Fibroblast of lung (primary cell): ENCODE measurements at regions not wholly inside any gene's neighbourhood (a gene's known extent, or its start where the extent isn't known, plus 50 kb on each side); places are given as distances from the start of the nearest gene placed in this dataset.
A peak's percentile ranks its signal among the peaks of the same experiment; 100 is the strongest.

Experiments used
- DNase-seq, 2 donors: peaks; one replicate each; pipeline versions ENCODE4 v3.0.0 to v3.0.0-alpha.2; 2010; ENCODE audit warnings: low read depth in 2 of 2
- H2AFZ ChIP-seq: 2 replicates; pipeline ENCODE4 v1.5.1; 2012; ENCODE audit warnings: low read length, control low read depth, inconsistent platforms
- H3K27ac ChIP-seq: 2 replicates; pipeline ENCODE4 v1.5.1; 2011; ENCODE audit warnings: low read length, control low read depth; ENCODE audit not compliant: insufficient read depth
- H3K27me3 ChIP-seq: 2 replicates; pipeline ENCODE4 v1.5.1; 2011; ENCODE audit warnings: mild to moderate bottlenecking, low read length; ENCODE audit not compliant: control insufficient read depth, insufficient read depth
- H3K36me3 ChIP-seq: 2 replicates; pipeline ENCODE4 v1.5.1; 2011; ENCODE audit warnings: low read length; ENCODE audit not compliant: control insufficient read depth, insufficient read depth
- H3K4me1 ChIP-seq: 2 replicates; pipeline ENCODE4 v1.5.1; 2011; ENCODE audit warnings: low read length; ENCODE audit not compliant: control insufficient read depth, insufficient read depth; ENCODE audit errors: extremely low read depth
- H3K4me2 ChIP-seq: 2 replicates; pipeline ENCODE4 v1.5.1; 2011; ENCODE audit warnings: low read length, control low read depth; ENCODE audit not compliant: insufficient read depth; ENCODE audit errors: extremely low read depth
- H3K4me3 ChIP-seq, 4 experiments: fragments of 200-600 bp in 1 of 4; sonication (generic) in 1 of 4; replicated peaks in 1 of 4; 2 replicates each; pipeline ENCODE4 v1.5.1; 2011 to 2016; ENCODE audit warnings: low read length in 4 of 4, low read depth in 3 of 4, mild to moderate bottlenecking in 3 of 4, control low read depth in 2 of 4, inconsistent platforms in 1 of 4, mixed read lengths in 1 of 4; ENCODE audit not compliant: insufficient read depth in 1 of 4; ENCODE audit errors: control extremely low read depth in 1 of 4
- H3K79me2 ChIP-seq: 2 replicates; pipeline ENCODE4 v1.5.1; 2012; ENCODE audit warnings: mild to moderate bottlenecking, low read length, inconsistent platforms; ENCODE audit not compliant: control insufficient read depth, insufficient read depth
- H3K9ac ChIP-seq: 2 replicates; pipeline ENCODE4 v1.5.1; 2011; ENCODE audit warnings: mild to moderate bottlenecking, low read length, control low read depth; ENCODE audit not compliant: insufficient read depth
- H3K9me3 ChIP-seq: 2 replicates; pipeline ENCODE4 v1.5.1; 2012; ENCODE audit warnings: low read depth, low read length; ENCODE audit not compliant: control insufficient read depth, insufficient read depth
- H4K20me1 ChIP-seq: 2 replicates; pipeline ENCODE4 v1.5.1; 2011; ENCODE audit warnings: low read length; ENCODE audit not compliant: control insufficient read depth, insufficient read depth; ENCODE audit errors: extremely low read depth
- EZH2 ChIP-seq: IDR thresholded peaks from 2 replicates; pipeline ENCODE4 v1.5.1; 2012; ENCODE audit warnings: low read length, control low read depth, mild to moderate bottlenecking; ENCODE audit errors: missing control alignments
- TF ChIP-seq, protein P1 (sequence below), 2 donors: IDR thresholded peaks in 1 of 2; conservative IDR thresholded peaks in 1 of 2; 1 replicate in 1 of 2; 2 replicates in 1 of 2; pipeline ENCODE4 v1.5.1; 2011 to 2012; ENCODE audit warnings: low read length in 2 of 2, control low read depth in 1 of 2, inconsistent platforms in 1 of 2, low read depth in 1 of 2, mild to moderate bottlenecking in 1 of 2

DNA sequence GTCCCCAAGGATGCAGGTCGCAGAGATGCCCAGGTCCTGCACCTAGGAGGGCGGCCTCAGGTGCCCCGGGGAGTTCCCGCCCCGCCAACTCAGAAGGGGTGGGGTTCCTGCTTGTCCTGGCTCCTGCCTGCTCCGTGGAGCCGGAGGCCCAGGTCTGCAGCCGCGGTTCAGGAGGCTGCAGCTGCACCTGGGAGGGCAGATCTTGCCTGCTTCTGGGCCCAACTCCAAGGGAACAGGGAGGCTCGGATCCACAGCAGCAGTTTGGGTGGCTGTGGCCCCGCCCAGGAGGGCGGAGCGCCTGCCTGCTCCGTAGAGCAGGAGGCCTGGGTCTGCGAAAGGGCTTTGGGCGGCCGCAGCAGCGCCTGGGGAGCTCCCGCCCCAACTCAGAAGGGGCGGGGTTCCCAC lies 108.2 kb upstream of the EGR2 start:
- H3K4me3 ChIP-seq: no peak overlapping the region
- no peaks in the 10 kb centered on the region for H3K4me1 ChIP-seq
- no peaks in the 10 kb centered on the region for H3K9me3 ChIP-seq
- no peak overlapping the region for H3K27ac ChIP-seq
- H3K36me3 ChIP-seq: no peaks in the 10 kb centered on the region
- DNase-seq: no peak
- no peaks in the 10 kb centered on the region for H4K20me1 ChIP-seq
- no peaks in the 10 kb centered on the region for H3K27me3 ChIP-seq
- no peak overlapping the region for H3K4me2 ChIP-seq
- no peak overlapping the region for H3K9ac ChIP-seq
- no peak overlapping the region for H2AFZ ChIP-seq
- TF ChIP-seq, protein P1, sequence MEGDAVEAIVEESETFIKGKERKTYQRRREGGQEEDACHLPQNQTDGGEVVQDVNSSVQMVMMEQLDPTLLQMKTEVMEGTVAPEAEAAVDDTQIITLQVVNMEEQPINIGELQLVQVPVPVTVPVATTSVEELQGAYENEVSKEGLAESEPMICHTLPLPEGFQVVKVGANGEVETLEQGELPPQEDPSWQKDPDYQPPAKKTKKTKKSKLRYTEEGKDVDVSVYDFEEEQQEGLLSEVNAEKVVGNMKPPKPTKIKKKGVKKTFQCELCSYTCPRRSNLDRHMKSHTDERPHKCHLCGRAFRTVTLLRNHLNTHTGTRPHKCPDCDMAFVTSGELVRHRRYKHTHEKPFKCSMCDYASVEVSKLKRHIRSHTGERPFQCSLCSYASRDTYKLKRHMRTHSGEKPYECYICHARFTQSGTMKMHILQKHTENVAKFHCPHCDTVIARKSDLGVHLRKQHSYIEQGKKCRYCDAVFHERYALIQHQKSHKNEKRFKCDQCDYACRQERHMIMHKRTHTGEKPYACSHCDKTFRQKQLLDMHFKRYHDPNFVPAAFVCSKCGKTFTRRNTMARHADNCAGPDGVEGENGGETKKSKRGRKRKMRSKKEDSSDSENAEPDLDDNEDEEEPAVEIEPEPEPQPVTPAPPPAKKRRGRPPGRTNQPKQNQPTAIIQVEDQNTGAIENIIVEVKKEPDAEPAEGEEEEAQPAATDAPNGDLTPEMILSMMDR (conservative IDR thresholded peaks at IDR 0.05 in 1 of 2, IDR thresholded peaks at IDR 0.05 in 1 of 2; ENCODE audit: low read depth in 1 of 2, low read length in 2 of 2): no peak
- TF ChIP-seq EZH2: no peak
- no peaks in the 10 kb centered on the region for H3K79me2 ChIP-seq

DNA sequence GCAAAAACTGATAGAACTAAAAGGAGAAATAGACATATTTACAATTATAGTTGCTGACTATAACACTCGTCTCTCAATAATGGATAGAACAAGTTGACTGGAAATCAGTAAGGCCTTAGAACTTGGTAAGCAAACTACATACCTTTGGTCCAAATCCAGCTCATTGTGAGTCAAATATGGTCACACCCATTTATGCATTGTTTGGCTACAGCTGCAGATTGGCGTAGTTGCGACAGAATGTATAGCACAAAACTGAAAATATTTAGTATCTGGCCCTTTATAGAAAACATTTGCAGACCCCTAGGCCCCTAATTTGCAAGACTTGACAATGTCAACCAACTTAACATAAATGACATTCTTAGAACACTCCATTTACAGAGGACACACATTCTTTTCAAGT lies 103.6 kb upstream of the EGR2 start:
- Histone ChIP-seq H3K4me3 (no peak overlapping the region), H4K20me1 (no peaks in the 10 kb centered on the region), H3K27ac (no peak overlapping the region), H3K79me2 (no peaks in the 10 kb centered on the region), H3K4me1 (peaks cover 3% of the 10 kb centered on the region), H3K9ac (no peak overlapping the region), H3K27me3 (no peaks in the 10 kb centered on the region), H3K9me3 (no peaks in the 10 kb centered on the region), H2AFZ (no peak overlapping the region), H3K36me3 (no peaks in the 10 kb centered on the region), H3K4me2 (no peak overlapping the region)
- DNase-seq: peak in 1 of 2 donors; percentile 37
- no peak for TF ChIP-seq EZH2
- TF ChIP-seq, protein P1 (conservative IDR thresholded peaks at IDR 0.05 in 1 of 2, IDR thresholded peaks at IDR 0.05 in 1 of 2; ENCODE audit: low read depth in 1 of 2, low read length in 2 of 2): no peak

DNA sequence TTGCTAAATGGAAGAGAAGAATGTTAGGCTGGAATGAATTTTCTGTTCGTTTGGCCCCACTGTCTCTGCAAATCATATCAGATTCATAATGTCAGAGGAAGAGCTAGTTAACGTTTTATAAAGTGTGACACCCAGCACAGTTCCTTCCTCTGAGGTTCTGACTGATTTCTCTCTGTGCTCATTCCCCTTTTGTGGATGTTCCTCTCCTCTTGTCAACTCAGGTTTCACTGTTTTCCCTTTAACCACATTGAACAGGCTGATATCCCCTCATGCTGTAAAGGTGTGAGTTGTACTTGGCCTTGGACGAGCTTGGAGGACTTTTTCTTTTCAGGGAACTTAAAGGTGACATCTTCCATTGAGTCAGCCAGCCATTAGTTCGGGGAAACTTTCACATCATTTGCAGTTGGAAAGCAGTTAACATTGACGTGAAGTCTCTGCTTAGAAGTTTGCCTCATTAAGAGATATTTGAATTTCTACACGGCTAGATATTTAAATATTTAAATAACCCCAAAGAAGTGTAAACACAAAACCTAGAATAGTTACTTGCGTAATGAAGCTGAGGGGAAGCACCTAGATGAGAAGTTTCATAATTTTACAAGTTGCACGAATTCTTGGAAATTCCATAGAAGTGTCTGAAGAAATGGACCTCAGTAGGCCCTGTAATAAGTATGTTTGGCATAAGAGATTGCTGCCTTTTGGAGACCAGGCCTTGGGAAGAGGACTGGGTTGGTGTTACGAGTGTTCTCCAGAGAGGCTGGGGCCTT lies 101.5 kb upstream of the EGR2 start:
- Histone ChIP-seq H3K36me3 (no peaks in the 10 kb centered on the region), H3K9ac (no peak overlapping the region), H3K27ac (no peak overlapping the region), H3K4me3 (no peak overlapping the region), H3K4me1 (peaks cover 3% of the 10 kb centered on the region), H2AFZ (no peak overlapping the region), H3K27me3 (no peaks in the 10 kb centered on the region), H3K79me2 (no peaks in the 10 kb centered on the region), H3K4me2 (no peak overlapping the region), H4K20me1 (no peaks in the 10 kb centered on the region), H3K9me3 (no peaks in the 10 kb centered on the region)
- TF ChIP-seq EZH2: no peak
- TF ChIP-seq, protein P1 (conservative IDR thresholded peaks at IDR 0.05 in 1 of 2, IDR thresholded peaks at IDR 0.05 in 1 of 2; ENCODE audit: low read depth in 1 of 2, low read length in 2 of 2): no peak
- no peak for DNase-seq
